AG10803 (cell line): ENCODE measurements at regions not wholly inside any gene's neighbourhood (a gene's known extent, or its start where the extent isn't known, plus 50 kb on each side); places are given as distances from the start of the nearest gene placed in this dataset.
A peak's percentile ranks its signal among the peaks of the same experiment; 100 is the strongest.

Experiments used
- DNase-seq: peaks from one replicate; pipeline ENCODE4 v3.0.0; 2010; ENCODE audit warnings: low read depth
- H3K4me3 ChIP-seq: 2 replicates; pipeline ENCODE4 v1.5.1; 2011; ENCODE audit warnings: mild to moderate bottlenecking, low read length, control low read depth
- TF ChIP-seq, protein P1 (sequence below): conservative IDR thresholded peaks from 2 replicates; pipeline ENCODE4 v1.5.1; 2011; ENCODE audit warnings: mild to moderate bottlenecking, low read length, control low read depth, inconsistent platforms

DNA sequence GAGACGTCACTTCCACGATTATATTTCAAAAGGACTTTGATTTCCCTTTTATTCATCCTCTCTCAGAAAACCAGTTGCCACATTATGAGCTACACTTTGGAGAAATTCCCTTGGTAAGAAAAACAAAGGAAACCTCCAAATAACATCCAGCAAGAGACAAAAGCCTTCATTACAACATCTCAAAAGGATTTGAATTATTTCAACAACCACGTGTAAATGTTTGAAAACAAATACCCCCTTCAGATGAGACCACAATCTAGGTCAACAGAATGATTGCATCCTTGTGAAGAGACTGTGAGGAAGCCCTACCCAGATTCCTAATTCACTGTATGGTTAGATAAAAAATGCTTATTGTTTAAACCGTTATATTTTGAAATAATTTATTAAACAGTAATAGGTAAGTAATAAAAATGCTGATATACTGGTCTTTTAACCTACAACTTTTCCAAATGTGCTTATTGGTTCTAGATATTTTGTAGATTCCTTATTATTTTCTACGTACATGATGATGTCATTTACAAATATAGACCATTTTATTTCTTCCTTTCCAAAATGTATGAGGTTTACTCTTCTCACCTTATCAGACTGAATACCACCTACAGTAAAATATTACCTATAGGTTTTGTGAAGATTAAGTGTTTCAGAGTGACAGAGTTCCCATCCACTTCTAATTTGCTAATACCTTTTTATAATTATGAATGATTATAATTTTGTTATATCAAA is 922.7 kb upstream of the CHAC2 start:
- no peak for DNase-seq
- TF ChIP-seq, protein P1, sequence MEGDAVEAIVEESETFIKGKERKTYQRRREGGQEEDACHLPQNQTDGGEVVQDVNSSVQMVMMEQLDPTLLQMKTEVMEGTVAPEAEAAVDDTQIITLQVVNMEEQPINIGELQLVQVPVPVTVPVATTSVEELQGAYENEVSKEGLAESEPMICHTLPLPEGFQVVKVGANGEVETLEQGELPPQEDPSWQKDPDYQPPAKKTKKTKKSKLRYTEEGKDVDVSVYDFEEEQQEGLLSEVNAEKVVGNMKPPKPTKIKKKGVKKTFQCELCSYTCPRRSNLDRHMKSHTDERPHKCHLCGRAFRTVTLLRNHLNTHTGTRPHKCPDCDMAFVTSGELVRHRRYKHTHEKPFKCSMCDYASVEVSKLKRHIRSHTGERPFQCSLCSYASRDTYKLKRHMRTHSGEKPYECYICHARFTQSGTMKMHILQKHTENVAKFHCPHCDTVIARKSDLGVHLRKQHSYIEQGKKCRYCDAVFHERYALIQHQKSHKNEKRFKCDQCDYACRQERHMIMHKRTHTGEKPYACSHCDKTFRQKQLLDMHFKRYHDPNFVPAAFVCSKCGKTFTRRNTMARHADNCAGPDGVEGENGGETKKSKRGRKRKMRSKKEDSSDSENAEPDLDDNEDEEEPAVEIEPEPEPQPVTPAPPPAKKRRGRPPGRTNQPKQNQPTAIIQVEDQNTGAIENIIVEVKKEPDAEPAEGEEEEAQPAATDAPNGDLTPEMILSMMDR, result no peak
- H3K4me3 ChIP-seq, result no peak overlapping the region

DNA sequence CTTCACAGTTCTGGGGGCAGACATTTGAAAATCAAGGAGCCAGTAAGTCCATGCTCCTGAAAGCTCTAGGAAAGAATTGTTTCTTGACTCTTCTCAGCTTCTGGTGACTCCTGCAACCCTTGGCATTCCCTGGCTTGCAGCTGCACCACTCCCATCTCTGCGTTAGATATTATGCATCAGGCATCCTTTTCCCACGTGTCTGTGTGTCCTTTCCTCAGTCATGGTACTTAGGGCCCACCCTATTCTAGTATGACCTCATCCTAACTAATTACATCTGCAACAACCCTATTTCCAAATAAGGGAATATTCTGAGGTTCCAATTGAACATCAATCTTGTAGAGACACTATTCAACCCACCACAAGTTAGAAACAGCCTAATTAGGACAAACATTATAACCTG is 931.7 kb upstream of the CHAC2 start:
- TF ChIP-seq, protein P1, result no peak
- no peak overlapping the region for H3K4me3 ChIP-seq
- no peak for DNase-seq

DNA sequence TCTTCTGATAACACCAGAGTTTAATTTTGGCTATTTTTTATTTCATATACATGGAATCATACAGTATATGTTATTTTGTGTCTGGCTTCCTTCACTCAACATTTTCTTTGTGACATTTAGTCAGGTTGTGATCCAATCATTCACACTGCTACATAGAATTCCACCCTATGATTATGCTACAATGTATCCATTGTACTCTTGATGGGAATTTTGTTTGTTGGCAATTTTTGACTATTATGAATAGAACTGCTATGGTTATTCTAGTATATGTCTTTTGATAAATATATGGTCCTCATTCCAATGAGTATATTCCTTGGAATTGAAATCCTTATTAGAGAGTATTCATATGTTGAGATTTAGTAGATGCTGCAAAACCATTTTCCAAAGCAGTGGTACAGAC is 936.4 kb upstream of the CHAC2 start:
- no peak overlapping the region for H3K4me3 ChIP-seq
- TF ChIP-seq, protein P1, result no peak

DNA sequence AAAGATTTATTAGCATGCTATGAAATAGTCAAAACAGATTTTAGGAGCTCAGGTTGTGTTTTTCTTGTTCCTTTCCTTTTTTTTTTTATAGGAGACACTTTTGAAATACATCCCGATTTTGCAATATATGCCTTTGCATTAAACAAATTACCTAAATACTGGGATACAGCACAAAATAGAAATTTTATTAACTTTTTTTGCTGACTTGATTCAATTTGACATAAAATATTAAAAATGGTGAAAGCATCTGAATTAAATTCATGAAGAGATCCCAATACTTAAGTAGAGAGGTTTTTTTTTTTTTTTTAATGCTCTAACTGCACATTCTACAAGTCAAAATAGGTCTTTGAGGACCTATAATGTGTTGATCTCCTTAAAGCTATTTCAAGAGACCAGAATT is 939.5 kb upstream of the CHAC2 start:
- H3K4me3 ChIP-seq, result no peak overlapping the region
- DNase-seq, result no peak
- TF ChIP-seq, protein P1, result no peak

More for the DNA sequence above, 936.4 kb upstream of the CHAC2 start:
- no peak for DNase-seq

DNA sequence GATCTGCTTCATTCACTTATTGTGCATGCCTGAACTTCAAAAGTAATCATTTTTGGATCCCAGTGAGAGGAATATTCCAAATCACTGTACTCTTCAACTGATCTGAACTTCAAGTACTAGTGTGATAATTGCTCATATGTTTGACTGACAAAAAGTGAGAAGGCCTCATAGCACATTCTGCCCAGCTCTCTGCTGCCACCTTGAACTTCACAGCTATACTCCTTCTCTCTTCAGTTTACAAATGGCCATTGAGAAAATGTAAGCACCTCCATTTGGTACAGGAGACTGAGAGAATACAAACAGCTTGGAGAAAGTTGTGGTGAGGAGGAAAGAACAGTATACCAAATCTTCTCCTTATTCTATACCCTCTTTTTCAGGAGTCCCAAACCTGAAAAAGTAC is 946.0 kb upstream of the CHAC2 start:
- H3K4me3 ChIP-seq, result no peak overlapping the region
- DNase-seq, result no peak

DNA sequence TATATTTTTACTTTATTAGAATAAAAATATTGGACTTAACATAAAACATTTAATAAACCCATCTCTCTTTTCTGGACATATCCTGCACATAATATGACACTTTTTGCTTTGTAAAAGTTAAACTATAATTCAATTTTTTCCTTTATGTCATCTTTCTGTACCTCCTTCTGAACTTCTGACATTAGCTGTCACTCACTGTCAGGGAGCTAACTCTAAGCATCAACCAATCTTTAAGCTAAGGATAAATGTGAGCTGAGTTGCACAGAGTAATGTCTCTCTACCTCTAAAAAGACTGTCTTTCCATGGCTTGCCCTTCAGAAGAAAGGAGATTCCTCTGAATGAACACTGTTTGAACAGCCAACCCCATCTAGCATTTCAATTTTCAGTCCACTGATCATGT is 948.6 kb upstream of the CHAC2 start:
- DNase-seq, result no peak
- TF ChIP-seq, protein P1, result no peak
- no peak overlapping the region for H3K4me3 ChIP-seq

More for the DNA sequence above, 946.0 kb upstream of the CHAC2 start:
- TF ChIP-seq, protein P1, result no peak

DNA sequence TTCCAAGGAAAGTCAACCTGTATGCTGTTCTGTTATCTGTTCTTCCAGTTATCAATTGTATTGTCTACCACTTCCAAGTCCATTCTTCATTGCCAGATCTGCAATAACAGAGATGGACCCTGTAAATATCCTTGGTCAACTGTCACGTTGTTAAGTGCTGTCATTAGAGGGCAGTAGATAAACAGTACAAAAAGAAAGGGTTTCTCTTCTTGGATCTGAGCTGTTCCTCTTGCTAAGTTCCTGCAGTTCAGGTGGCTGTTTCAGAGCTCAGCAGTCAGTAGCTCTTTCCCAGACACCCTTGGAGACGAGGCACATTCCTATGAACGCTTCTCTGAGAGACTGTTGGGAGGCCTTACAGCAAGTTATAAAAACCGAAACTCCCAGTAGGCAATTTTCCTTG is 957.1 kb upstream of the CHAC2 start:
- peak; percentile 8 for DNase-seq
- TF ChIP-seq, protein P1, result peak; percentile 26; the same call in 1 of the 2 replicates
- H3K4me3 ChIP-seq, result no peak overlapping the region
